ENCODE measurements at regions not wholly inside any gene's neighbourhood (a gene's known extent, or its start where the extent isn't known, plus 50 kb on each side); places are given as distances from the start of the nearest gene placed in this dataset.

DNA sequence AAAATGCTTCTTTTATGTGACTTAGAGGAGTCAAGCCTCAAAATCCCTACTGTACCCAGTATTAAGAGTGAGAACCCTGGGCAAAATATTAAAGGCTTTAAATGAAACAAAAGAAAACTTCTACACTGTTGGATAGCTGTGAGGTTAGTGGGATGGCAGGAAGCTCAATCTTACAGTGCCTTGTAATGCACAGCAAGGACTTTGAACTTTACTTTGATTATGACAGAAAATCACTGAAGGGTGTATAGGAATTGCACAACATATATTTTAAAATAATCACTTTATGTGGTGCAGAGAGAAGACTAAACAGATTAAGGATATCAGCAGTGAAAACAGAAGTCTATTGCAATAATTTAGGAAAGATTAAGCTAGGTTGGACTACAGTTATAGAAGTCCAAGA, 1333.4 kb downstream of the ADGRL3 start:
- Histone ChIP-seq H3K4ac (ENCODE audit: low read depth, low read length) (no peak overlapping the region), H4K20me1 (ENCODE audit: control insufficient read depth, insufficient read depth, insufficient read length) (no peaks in the 10 kb centered on the region), H2BK15ac (ENCODE audit: low read depth, low read length) (no peak overlapping the region), H3K56ac (ENCODE audit: insufficient read length, low read depth, low read length) (no peak overlapping the region), H3K79me2 (ENCODE audit: insufficient read depth, low read length) (no peaks in the 10 kb centered on the region), H4K5ac (ENCODE audit: insufficient read length, low read depth, low read length) (no peak overlapping the region), H3K27me3 (ENCODE audit: insufficient read depth, low read length) (no peaks in the 10 kb centered on the region), H2BK20ac (ENCODE audit: low read depth, low read length, poor library complexity, severe bottlenecking) (no peak overlapping the region), H3K14ac (ENCODE audit: insufficient read depth, low read length) (no peak overlapping the region), H3K4me1 (ENCODE audit: insufficient read depth, low read length) (no peaks in the 10 kb centered on the region), H3K79me1 (ENCODE audit: insufficient read depth, low read depth, low read length, poor library complexity, severe bottlenecking) (no peaks in the 10 kb centered on the region), H2BK12ac (ENCODE audit: insufficient read length, low read depth, low read length) (no peak overlapping the region), H4K8ac (replicated peaks; ENCODE audit: insufficient read length, low read depth, low read length) (no peak overlapping the region), H3K27ac (ENCODE audit: insufficient read length, low read depth, low read length) (no peak overlapping the region), H2AK5ac (ENCODE audit: insufficient read length, low read length) (no peak overlapping the region), H2BK120ac (ENCODE audit: low read depth, low read length, poor library complexity, severe bottlenecking) (no peak overlapping the region), H3K9me3 (ENCODE audit: control insufficient read depth, low read depth, low read length) (no peaks in the 10 kb centered on the region), H2AFZ (ENCODE audit: low read length) (no peak overlapping the region), H3K23me2 (ENCODE audit: insufficient read length, low read depth, low read length, poor library complexity, severe bottlenecking) (no peaks in the 10 kb centered on the region), H4K91ac (ENCODE audit: insufficient read length, low read depth, low read length) (no peak overlapping the region), H2BK5ac (ENCODE audit: insufficient read length, low read length) (no peak overlapping the region), H3T11ph (ENCODE audit: low read length) (no peak overlapping the region), H3K23ac (ENCODE audit: insufficient read length, low read depth, low read length) (no peak overlapping the region), H3K4me2 (ENCODE audit: insufficient read depth, insufficient read length, low read length) (no peak overlapping the region), H3K18ac (ENCODE audit: insufficient read length, low read depth, low read length) (no peak overlapping the region), H3K9ac (ENCODE audit: extremely low read depth, insufficient read length, low read length) (no peak overlapping the region)
- no peak overlapping the region for H3K27ac Mint-ChIP-seq
- TF ChIP-seq, protein P1, sequence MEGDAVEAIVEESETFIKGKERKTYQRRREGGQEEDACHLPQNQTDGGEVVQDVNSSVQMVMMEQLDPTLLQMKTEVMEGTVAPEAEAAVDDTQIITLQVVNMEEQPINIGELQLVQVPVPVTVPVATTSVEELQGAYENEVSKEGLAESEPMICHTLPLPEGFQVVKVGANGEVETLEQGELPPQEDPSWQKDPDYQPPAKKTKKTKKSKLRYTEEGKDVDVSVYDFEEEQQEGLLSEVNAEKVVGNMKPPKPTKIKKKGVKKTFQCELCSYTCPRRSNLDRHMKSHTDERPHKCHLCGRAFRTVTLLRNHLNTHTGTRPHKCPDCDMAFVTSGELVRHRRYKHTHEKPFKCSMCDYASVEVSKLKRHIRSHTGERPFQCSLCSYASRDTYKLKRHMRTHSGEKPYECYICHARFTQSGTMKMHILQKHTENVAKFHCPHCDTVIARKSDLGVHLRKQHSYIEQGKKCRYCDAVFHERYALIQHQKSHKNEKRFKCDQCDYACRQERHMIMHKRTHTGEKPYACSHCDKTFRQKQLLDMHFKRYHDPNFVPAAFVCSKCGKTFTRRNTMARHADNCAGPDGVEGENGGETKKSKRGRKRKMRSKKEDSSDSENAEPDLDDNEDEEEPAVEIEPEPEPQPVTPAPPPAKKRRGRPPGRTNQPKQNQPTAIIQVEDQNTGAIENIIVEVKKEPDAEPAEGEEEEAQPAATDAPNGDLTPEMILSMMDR (conservative IDR thresholded peaks at IDR 0.05): no peak
- H3K27me3 Mint-ChIP-seq (ENCODE audit: low read depth): no peaks in the 10 kb centered on the region
- peaks cover 19 to 24% of the 10 kb centered on the region in 2 experiments for H3K4me1 Mint-ChIP-seq
- H3K36me3 Mint-ChIP-seq (ENCODE audit: insufficient read depth in 1 of 3, low read depth in 3 of 3): peaks cover 2 to 10% (median 4%) of the 10 kb centered on the region in 3 experiments; a peak in 4 of 7 replicates
- no peak for DNase-seq
- no peak overlapping the region for H3K4me3 Mint-ChIP-seq
- peaks cover 6 to 10% of the 10 kb centered on the region in 2 experiments; a peak in 4 of 5 replicates for H3K9me3 Mint-ChIP-seq

Measured in H9 (cell line).